ENCODE measurements at regions not wholly inside any gene's neighbourhood (a gene's known extent, or its start where the extent isn't known, plus 50 kb on each side); places are given as distances from the start of the nearest gene placed in this dataset.

DNA sequence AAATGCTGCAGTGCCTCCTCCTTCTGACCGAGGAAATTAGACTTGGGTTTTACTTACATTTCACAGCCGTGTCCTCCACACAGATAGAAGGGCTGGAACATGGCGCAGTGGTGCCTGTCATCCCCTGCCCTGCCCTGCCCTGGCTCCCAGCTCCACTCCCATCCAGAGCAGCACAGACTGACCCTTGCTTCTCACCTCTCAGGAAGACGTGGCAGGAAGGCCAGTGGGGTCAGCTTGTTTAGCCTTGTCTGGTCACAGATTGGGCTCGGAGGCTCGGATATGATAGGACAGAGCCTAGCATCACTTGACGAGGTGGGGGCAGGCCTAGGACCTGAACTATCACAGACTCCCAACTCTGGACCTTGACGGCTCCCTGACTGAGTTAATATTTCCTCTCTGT is 88.5 kb downstream of the LINGO1 start:
- Histone ChIP-seq H3K9ac (ENCODE audit: low read depth, low read length, poor library complexity, severe bottlenecking) (no peak overlapping the region), H4K20me1 (ENCODE audit: insufficient read depth, low read length, poor library complexity, severe bottlenecking) (no peaks in the 10 kb centered on the region), H3K79me2 (ENCODE audit: insufficient read depth, low read length) (no peaks in the 10 kb centered on the region), H3K9me3 (ENCODE audit: insufficient read depth, low read depth, low read length) (no peaks in the 10 kb centered on the region), H3F3A (ENCODE audit: low read depth) (no peaks in the 10 kb centered on the region), H3K9me2 (replicated peaks; ENCODE audit: low read depth, low read length) (no peaks in the 10 kb centered on the region), H3K27me3 (ENCODE audit: insufficient read depth, low read length, poor library complexity, severe bottlenecking) (no peaks in the 10 kb centered on the region), H3K4me2 (ENCODE audit: low read depth, low read length, poor library complexity, severe bottlenecking) (no peak overlapping the region), H3K4me3 (ENCODE audit: low read length, poor library complexity, severe bottlenecking) (no peak overlapping the region), H2AFZ (ENCODE audit: low read length) (peak overlapping the region; percentile 94), H3K36me3 (ENCODE audit: insufficient read depth, low read length) (no peaks in the 10 kb centered on the region), H3K4me1 (ENCODE audit: insufficient read depth, low read length, poor library complexity, severe bottlenecking) (peaks cover 21% of the 10 kb centered on the region)
- TF ChIP-seq, protein P1, sequence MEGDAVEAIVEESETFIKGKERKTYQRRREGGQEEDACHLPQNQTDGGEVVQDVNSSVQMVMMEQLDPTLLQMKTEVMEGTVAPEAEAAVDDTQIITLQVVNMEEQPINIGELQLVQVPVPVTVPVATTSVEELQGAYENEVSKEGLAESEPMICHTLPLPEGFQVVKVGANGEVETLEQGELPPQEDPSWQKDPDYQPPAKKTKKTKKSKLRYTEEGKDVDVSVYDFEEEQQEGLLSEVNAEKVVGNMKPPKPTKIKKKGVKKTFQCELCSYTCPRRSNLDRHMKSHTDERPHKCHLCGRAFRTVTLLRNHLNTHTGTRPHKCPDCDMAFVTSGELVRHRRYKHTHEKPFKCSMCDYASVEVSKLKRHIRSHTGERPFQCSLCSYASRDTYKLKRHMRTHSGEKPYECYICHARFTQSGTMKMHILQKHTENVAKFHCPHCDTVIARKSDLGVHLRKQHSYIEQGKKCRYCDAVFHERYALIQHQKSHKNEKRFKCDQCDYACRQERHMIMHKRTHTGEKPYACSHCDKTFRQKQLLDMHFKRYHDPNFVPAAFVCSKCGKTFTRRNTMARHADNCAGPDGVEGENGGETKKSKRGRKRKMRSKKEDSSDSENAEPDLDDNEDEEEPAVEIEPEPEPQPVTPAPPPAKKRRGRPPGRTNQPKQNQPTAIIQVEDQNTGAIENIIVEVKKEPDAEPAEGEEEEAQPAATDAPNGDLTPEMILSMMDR (conservative IDR thresholded peaks at IDR 0.05; ENCODE audit: low read length): no peak
- no peak for TF ChIP-seq EZH2phosphoT487 (IDR thresholded peaks at IDR 0.05; ENCODE audit: borderline replicate concordance)

DNA sequence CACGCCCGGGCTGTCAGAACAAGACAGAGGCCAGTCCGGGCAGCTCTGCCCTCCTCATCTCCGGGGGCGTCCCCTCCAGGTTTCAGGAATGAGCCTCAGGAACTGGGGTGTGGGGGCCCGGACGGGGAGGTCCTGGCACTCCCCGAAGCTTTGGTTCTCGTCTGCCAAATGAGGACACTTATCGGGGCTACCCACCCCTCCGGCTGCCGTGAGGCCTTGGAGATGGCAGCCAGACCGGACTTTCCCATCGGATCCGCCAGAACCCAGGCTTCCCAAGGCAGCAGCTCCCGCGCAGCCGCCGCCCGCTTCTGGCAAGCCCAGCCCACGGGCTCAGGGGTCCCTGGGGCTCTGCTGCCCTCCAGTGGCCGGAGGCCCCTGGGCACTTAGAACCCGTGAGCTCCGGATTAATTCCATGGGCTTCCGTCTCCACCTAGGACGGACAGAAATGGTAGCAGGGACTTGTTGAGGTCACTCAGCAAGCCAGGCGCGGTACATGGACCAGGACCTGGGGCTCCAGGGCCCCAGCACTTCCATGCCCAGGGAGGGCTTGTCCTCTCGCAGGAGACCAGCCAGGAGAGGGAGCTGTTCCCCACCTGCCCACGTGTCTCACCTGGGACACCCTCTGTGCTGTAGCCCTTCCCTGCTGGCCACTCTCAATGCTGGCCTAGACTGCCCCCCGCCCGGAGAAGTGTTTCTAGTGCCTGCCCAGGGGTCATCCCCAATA is 89.4 kb downstream of the LINGO1 start:
- peak overlapping the region; percentile 94 for H2AFZ ChIP-seq (ENCODE audit: low read length)
- TF ChIP-seq, protein P1 (conservative IDR thresholded peaks at IDR 0.05; ENCODE audit: low read length): peak; percentile 100
- no peak for TF ChIP-seq EZH2phosphoT487 (IDR thresholded peaks at IDR 0.05; ENCODE audit: borderline replicate concordance)
- H4K20me1 ChIP-seq (ENCODE audit: insufficient read depth, low read length, poor library complexity, severe bottlenecking): no peaks in the 10 kb centered on the region
- no peaks in the 10 kb centered on the region for H3F3A ChIP-seq (ENCODE audit: low read depth)
- peak overlapping the region; percentile 91 for H3K4me2 ChIP-seq (ENCODE audit: low read depth, low read length, poor library complexity, severe bottlenecking)
- no peaks in the 10 kb centered on the region for H3K79me2 ChIP-seq (ENCODE audit: insufficient read depth, low read length)
- H3K4me3 ChIP-seq (ENCODE audit: low read length, poor library complexity, severe bottlenecking): peak overlapping the region; percentile 82
- no peaks in the 10 kb centered on the region for H3K9me3 ChIP-seq (ENCODE audit: insufficient read depth, low read depth, low read length)
- peak overlapping the region; percentile 86 for H3K9ac ChIP-seq (ENCODE audit: low read depth, low read length, poor library complexity, severe bottlenecking)
- H3K9me2 ChIP-seq (replicated peaks; ENCODE audit: low read depth, low read length): no peaks in the 10 kb centered on the region
- no peaks in the 10 kb centered on the region for H3K27me3 ChIP-seq (ENCODE audit: insufficient read depth, low read length, poor library complexity, severe bottlenecking)
- peaks cover 16% of the 10 kb centered on the region for H3K4me1 ChIP-seq (ENCODE audit: insufficient read depth, low read length, poor library complexity, severe bottlenecking)
- no peaks in the 10 kb centered on the region for H3K36me3 ChIP-seq (ENCODE audit: insufficient read depth, low read length)

DNA sequence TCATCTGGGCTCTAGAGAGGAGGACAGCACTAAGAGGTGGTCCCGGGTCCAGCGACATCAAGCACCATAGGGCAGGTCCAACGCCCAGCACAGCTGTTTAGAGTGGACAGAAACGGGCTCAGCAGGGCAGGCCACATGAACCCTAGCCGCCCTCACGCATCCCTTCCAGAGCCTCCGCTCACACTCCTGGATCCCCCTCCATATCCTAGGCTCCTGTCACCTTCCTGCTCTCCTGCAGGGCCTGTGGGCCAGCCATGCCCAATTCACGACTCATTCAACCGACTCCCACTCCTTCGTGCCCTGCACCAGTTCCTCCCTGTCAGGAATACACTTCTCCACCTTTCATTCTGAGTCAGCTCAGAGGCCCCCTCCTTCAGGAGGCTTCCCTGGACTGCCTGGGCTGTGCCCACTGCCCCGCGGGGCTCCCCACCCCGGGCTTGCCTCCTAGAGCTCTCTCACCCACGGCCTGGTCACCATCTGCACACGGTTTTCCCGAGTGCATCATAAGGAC is 90.2 kb downstream of the LINGO1 start:
- H3K4me1 ChIP-seq (ENCODE audit: insufficient read depth, low read length, poor library complexity, severe bottlenecking): peaks cover 15% of the 10 kb centered on the region
- H4K20me1 ChIP-seq (ENCODE audit: insufficient read depth, low read length, poor library complexity, severe bottlenecking): no peaks in the 10 kb centered on the region
- no peaks in the 10 kb centered on the region for H3K36me3 ChIP-seq (ENCODE audit: insufficient read depth, low read length)
- H3K4me2 ChIP-seq (ENCODE audit: low read depth, low read length, poor library complexity, severe bottlenecking): peak overlapping the region; percentile 91
- peak overlapping the region; percentile 94; the same call in 1 of the 2 replicates for H2AFZ ChIP-seq (ENCODE audit: low read length)
- H3K4me3 ChIP-seq (ENCODE audit: low read length, poor library complexity, severe bottlenecking): peak overlapping the region; percentile 82
- peak overlapping the region; percentile 86 for H3K9ac ChIP-seq (ENCODE audit: low read depth, low read length, poor library complexity, severe bottlenecking)
- no peaks in the 10 kb centered on the region for H3F3A ChIP-seq (ENCODE audit: low read depth)
- H3K9me3 ChIP-seq (ENCODE audit: insufficient read depth, low read depth, low read length): no peaks in the 10 kb centered on the region
- TF ChIP-seq EZH2phosphoT487 (IDR thresholded peaks at IDR 0.05; ENCODE audit: borderline replicate concordance): no peak
- TF ChIP-seq, protein P1 (conservative IDR thresholded peaks at IDR 0.05; ENCODE audit: low read length): no peak
- no peaks in the 10 kb centered on the region for H3K79me2 ChIP-seq (ENCODE audit: insufficient read depth, low read length)
- H3K9me2 ChIP-seq (replicated peaks; ENCODE audit: low read depth, low read length): no peaks in the 10 kb centered on the region
- H3K27me3 ChIP-seq (ENCODE audit: insufficient read depth, low read length, poor library complexity, severe bottlenecking): no peaks in the 10 kb centered on the region
